Stomach smooth muscle (tissue), 2 donors: ENCODE measurements at regions not wholly inside any gene's neighbourhood (a gene's known extent, or its start where the extent isn't known, plus 50 kb on each side); places are given as distances from the start of the nearest gene placed in this dataset.

Experiments
- H3K27ac ChIP-seq: one replicate; pipeline ENCODE4 v1.7.0; 2013; ENCODE audit warnings: mild to moderate bottlenecking, low read length, inconsistent platforms
- H3K27me3 ChIP-seq, 2 donors: one replicate each; pipeline ENCODE4 v1.7.0; 2013; ENCODE audit warnings: low read length in 2 of 2; ENCODE audit not compliant: insufficient read depth in 2 of 2, control insufficient read depth in 1 of 2
- H3K36me3 ChIP-seq, 2 donors: one replicate each; pipeline ENCODE4 v1.7.0; 2013; ENCODE audit warnings: low read length in 2 of 2; ENCODE audit not compliant: control insufficient read depth in 2 of 2, insufficient read depth in 2 of 2
- H3K4me1 ChIP-seq: one replicate; pipeline ENCODE4 v1.7.0; 2013; ENCODE audit warnings: low read length; ENCODE audit not compliant: control insufficient read depth, insufficient read depth
- H3K4me3 ChIP-seq, 2 donors: one replicate each; pipeline ENCODE4 v1.7.0; 2013; ENCODE audit warnings: low read length in 2 of 2
- H3K9ac ChIP-seq, 2 donors: one replicate each; pipeline ENCODE4 v1.7.0; 2013; ENCODE audit warnings: low read length in 2 of 2, mild to moderate bottlenecking in 1 of 2
- H3K9me3 ChIP-seq, 2 donors: one replicate each; pipeline ENCODE4 v1.7.0; 2013; ENCODE audit warnings: low read length in 2 of 2; ENCODE audit not compliant: control insufficient read depth in 2 of 2
- donor health status: healthy.
- donor health status: Pancreatic carcinoma.

- Histone ChIP-seq H3K27me3 (no peaks in the 10 kb centered on the region), H3K36me3 (no peaks in the 10 kb centered on the region), H3K27ac (no peak overlapping the region), H3K4me3 (no peak overlapping the region), H3K9me3 (no peaks in the 10 kb centered on the region), H3K4me1 (peaks cover 4% of the 10 kb centered on the region), H3K9ac (no peak overlapping the region)
These were observed 250.3 kb upstream of the RASGRP1 start for GRCh38 chr15:38814891-38815290.

GRCh38 chr15:38817427-38818156 lies 253.0 kb upstream of the RASGRP1 start:
- Histone ChIP-seq H3K4me3 (peak overlapping the region; percentile 47 to 57), H3K27ac (no peak overlapping the region), H3K9ac (peak overlapping the region in 1 of 2 donors; percentile 13), H3K4me1 (peaks cover 4% of the 10 kb centered on the region), H3K9me3 (no peaks in the 10 kb centered on the region), H3K36me3 (no peaks in the 10 kb centered on the region), H3K27me3 (no peaks in the 10 kb centered on the region)

GRCh38 chr15:38818157-38818790 lies 253.7 kb upstream of the RASGRP1 start:
- Histone ChIP-seq H3K9me3 (no peaks in the 10 kb centered on the region), H3K4me3 (peak overlapping the region; percentile 47 to 57), H3K9ac (no peak overlapping the region), H3K27ac (no peak overlapping the region), H3K27me3 (no peaks in the 10 kb centered on the region), H3K4me1 (peaks cover 4% of the 10 kb centered on the region), H3K36me3 (no peaks in the 10 kb centered on the region)

- H3K9me3 ChIP-seq = no peaks in the 10 kb centered on the region
- no peak overlapping the region for H3K9ac ChIP-seq
- H3K27ac ChIP-seq = no peak overlapping the region
- H3K36me3 ChIP-seq = no peaks in the 10 kb centered on the region
- no peaks in the 10 kb centered on the region for H3K27me3 ChIP-seq
- H3K4me3 ChIP-seq = no peak overlapping the region
- peaks cover 4% of the 10 kb centered on the region for H3K4me1 ChIP-seq
These were observed 254.9 kb upstream of the RASGRP1 start for GRCh38 chr15:38819387-38819950.

DNA sequence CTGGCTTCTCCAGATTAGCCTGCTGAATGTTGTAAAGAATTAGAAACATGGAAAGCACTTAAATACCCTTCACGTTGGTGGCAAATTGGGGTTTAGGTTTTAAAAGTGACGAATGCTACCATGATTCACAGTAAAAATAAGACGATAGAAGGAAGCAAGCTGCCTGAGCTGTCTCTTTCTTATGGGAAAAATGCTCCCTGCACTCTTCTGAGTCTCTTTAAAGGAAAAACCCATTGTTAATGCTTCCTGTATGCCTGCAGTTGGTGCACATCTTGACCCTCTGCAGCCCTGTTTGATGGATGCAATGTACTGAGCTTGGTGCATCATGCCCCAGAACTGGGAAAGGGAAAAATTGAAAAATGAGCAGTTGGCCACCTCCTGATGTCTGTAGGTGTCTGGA lies 258.6 kb upstream of the RASGRP1 start:
- Histone ChIP-seq H3K4me3 (no peak overlapping the region), H3K27ac (no peak overlapping the region), H3K9me3 (no peaks in the 10 kb centered on the region), H3K9ac (no peak overlapping the region), H3K27me3 (no peaks in the 10 kb centered on the region), H3K36me3 (no peaks in the 10 kb centered on the region), H3K4me1 (no peaks in the 10 kb centered on the region)

- Histone ChIP-seq H3K9ac (no peak overlapping the region), H3K27ac (no peak overlapping the region), H3K9me3 (no peaks in the 10 kb centered on the region), H3K27me3 (no peaks in the 10 kb centered on the region), H3K4me3 (no peak overlapping the region), H3K36me3 (no peaks in the 10 kb centered on the region), H3K4me1 (no peaks in the 10 kb centered on the region)
These were observed 260.1 kb upstream of the RASGRP1 start for GRCh38 chr15:38824719-38825118.

DNA sequence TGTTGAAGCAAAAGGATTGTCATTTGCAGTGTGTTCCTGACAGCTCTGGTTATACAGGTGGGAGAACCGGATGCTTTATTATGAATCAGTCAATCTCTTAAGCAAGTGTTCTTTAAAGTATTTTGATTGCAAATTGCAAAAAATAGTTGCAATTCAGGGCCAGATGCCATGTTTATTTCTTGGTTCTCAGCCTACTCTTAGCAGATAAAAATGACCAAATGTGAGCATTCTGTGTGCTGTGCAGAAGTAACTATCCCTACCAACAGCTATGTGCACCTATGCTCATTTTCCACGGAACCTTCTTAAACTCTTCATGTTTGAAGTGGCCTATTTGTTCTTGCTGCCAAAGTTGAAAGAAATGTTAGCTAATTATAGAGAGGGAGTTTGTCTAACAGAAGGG lies 262.3 kb upstream of the RASGRP1 start:
- Histone ChIP-seq H3K4me3 (no peak overlapping the region), H3K27ac (no peak overlapping the region), H3K36me3 (no peaks in the 10 kb centered on the region), H3K9ac (no peak overlapping the region), H3K4me1 (no peaks in the 10 kb centered on the region), H3K9me3 (no peaks in the 10 kb centered on the region), H3K27me3 (no peaks in the 10 kb centered on the region)

- Histone ChIP-seq H3K9me3 (no peaks in the 10 kb centered on the region), H3K27me3 (no peaks in the 10 kb centered on the region), H3K27ac (no peak overlapping the region), H3K9ac (no peak overlapping the region), H3K36me3 (no peaks in the 10 kb centered on the region), H3K4me3 (no peak overlapping the region), H3K4me1 (no peaks in the 10 kb centered on the region)
These were observed 263.5 kb upstream of the RASGRP1 start for GRCh38 chr15:38828031-38828532.

- Histone ChIP-seq H3K27me3 (no peaks in the 10 kb centered on the region), H3K4me1 (no peaks in the 10 kb centered on the region), H3K36me3 (no peaks in the 10 kb centered on the region), H3K4me3 (no peak overlapping the region), H3K9ac (no peak overlapping the region), H3K27ac (no peak overlapping the region), H3K9me3 (no peaks in the 10 kb centered on the region)
These were observed 264.5 kb upstream of the RASGRP1 start for GRCh38 chr15:38829086-38829485.

- no peak overlapping the region for H3K27ac ChIP-seq
- no peaks in the 10 kb centered on the region for H3K36me3 ChIP-seq
- no peak overlapping the region for H3K4me3 ChIP-seq
- no peaks in the 10 kb centered on the region for H3K9me3 ChIP-seq
- no peaks in the 10 kb centered on the region for H3K27me3 ChIP-seq
- peaks cover 4% of the 10 kb centered on the region for H3K4me1 ChIP-seq
- no peak overlapping the region for H3K9ac ChIP-seq
These were observed 277.6 kb upstream of the RASGRP1 start for GRCh38 chr15:38842226-38842625.

DNA sequence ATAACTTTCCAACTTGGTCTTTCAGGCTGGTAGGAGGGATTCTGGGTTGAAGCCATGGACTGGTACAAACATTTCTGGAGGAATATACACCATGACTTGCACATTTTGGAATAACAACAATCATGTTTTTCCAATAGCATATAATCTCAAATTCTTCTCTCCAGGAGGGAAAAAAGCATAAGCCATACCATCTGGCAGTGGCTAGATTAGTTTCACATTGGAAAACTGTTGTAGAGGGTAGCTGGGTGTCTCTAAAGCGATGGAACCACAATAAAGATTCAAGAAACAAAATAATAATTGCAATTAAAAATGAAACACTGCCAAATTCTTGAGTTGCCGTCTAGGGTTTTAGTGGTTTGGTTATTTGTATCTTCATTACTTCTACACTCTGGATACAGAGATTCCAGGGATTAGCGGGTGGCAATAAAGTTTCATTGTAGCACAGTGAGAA lies 278.5 kb upstream of the RASGRP1 start:
- Histone ChIP-seq H3K4me3 (no peak overlapping the region), H3K27me3 (no peaks in the 10 kb centered on the region), H3K9me3 (no peaks in the 10 kb centered on the region), H3K4me1 (peaks cover 4% of the 10 kb centered on the region), H3K27ac (no peak overlapping the region), H3K9ac (no peak overlapping the region), H3K36me3 (no peaks in the 10 kb centered on the region)
